Esophagus muscularis mucosa (tissue), 3 donors: ENCODE measurements at regions not wholly inside any gene's neighbourhood (a gene's known extent, or its start where the extent isn't known, plus 50 kb on each side); places are given as distances from the start of the nearest gene placed in this dataset.

Experiments
- CTCF ChIP-seq, 3 experiments: fragments of 200-600 bp in 2 of 3; fragments of 450-650 bp in 1 of 3; sonication (generic) in 2 of 3; IDR thresholded peaks; one replicate each; pipeline ENCODE4 v1.5.1; 2017 to 2019; ENCODE audit warnings: antibody characterized with exemption in 3 of 3, mild to moderate bottlenecking in 2 of 3, moderate library complexity in 1 of 3
- EP300 ChIP-seq: sonication (generic); formaldehyde crosslinking; IDR thresholded peaks from one replicate; pipeline ENCODE4 v1.6.1; 2017; ENCODE audit warnings: antibody characterized with exemption

- no peak for TF ChIP-seq CTCF (IDR thresholded peaks at IDR 0.05)
- no peak for TF ChIP-seq EP300
Measured at GRCh38 chr9:11233696-11234095, 620.9 kb upstream of the PTPRD start.
